ENCODE measurements at regions not wholly inside any gene's neighbourhood (a gene's known extent, or its start where the extent isn't known, plus 50 kb on each side); places are given as distances from the start of the nearest gene placed in this dataset.
"Not testable (repeated sequence)": the region's sequence is repeated elsewhere in the genome, so short reads cannot be mapped to it uniquely, and the experiment has no call there.

GRCh38 chr2:95702471-95702870 lies 110.7 kb downstream of the TRIM43 start:
- no peak overlapping the region for H3K4me2 ChIP-seq (ENCODE audit: insufficient read depth, low read length)
- no peak overlapping the region for H3K4me3 ChIP-seq (ENCODE audit: low read depth in 1 of 2, low read length in 2 of 2)
- H4K20me1 ChIP-seq (ENCODE audit: insufficient read depth, low read length) = no peaks in the 10 kb centered on the region
- DNase-seq = no peak
- no peaks in the 10 kb centered on the region for H3K36me3 ChIP-seq (ENCODE audit: insufficient read depth, low read length)
- H3K79me2 ChIP-seq (ENCODE audit: insufficient read depth, low read length) = no peaks in the 10 kb centered on the region
- H2AFZ ChIP-seq (ENCODE audit: low read depth, low read length) = no peak overlapping the region
- no peak for TF ChIP-seq CTCF (IDR thresholded peaks at IDR 0.05; ENCODE audit: borderline replicate concordance, extremely low read depth, low read length, poor library complexity, severe bottlenecking)
- TF ChIP-seq EZH2 (IDR thresholded peaks at IDR 0.05; ENCODE audit: borderline replicate concordance, low read depth, low read length, severe bottlenecking) = no peak
- H3K27me3 ChIP-seq (ENCODE audit: insufficient read depth, low read length, poor library complexity) = peaks cover 28% of the 10 kb centered on the region
- no peak overlapping the region for H3K27ac ChIP-seq (ENCODE audit: low read length)
- no peaks in the 10 kb centered on the region for H3K9me3 ChIP-seq (ENCODE audit: insufficient read depth, low read length, severe bottlenecking)
- no peak for ATAC-seq (ENCODE audit: insufficient read depth, low read depth)
- H3K4me1 ChIP-seq (ENCODE audit: insufficient read depth, low read length) = no peaks in the 10 kb centered on the region
- no peak overlapping the region for H3K9ac ChIP-seq (ENCODE audit: low read depth, low read length)

GRCh38 chr2:95707161-95707560 lies 115.4 kb downstream of the TRIM43 start:
- not testable (repeated sequence) for H3K4me1 ChIP-seq (ENCODE audit: insufficient read depth, low read length); ATAC-seq (ENCODE audit: insufficient read depth, low read depth); DNase-seq; H4K20me1 ChIP-seq (ENCODE audit: insufficient read depth, low read length); H2AFZ ChIP-seq (ENCODE audit: low read depth, low read length); H3K79me2 ChIP-seq (ENCODE audit: insufficient read depth, low read length); H3K27ac ChIP-seq (ENCODE audit: low read length); H3K9ac ChIP-seq (ENCODE audit: low read depth, low read length); H3K9me3 ChIP-seq (ENCODE audit: insufficient read depth, low read length, severe bottlenecking); H3K36me3 ChIP-seq (ENCODE audit: insufficient read depth, low read length); H3K4me2 ChIP-seq (ENCODE audit: insufficient read depth, low read length); H3K27me3 ChIP-seq (ENCODE audit: insufficient read depth, low read length, poor library complexity); H3K4me3 ChIP-seq (ENCODE audit: low read depth in 1 of 2, low read length in 2 of 2)

- ATAC-seq (ENCODE audit: insufficient read depth, low read depth) = no peak
- H3K4me3 ChIP-seq (ENCODE audit: low read depth in 1 of 2, low read length in 2 of 2) = no peak overlapping the region
- H3K36me3 ChIP-seq (ENCODE audit: insufficient read depth, low read length) = no peaks in the 10 kb centered on the region
- no peaks in the 10 kb centered on the region for H4K20me1 ChIP-seq (ENCODE audit: insufficient read depth, low read length)
- no peaks in the 10 kb centered on the region for H3K9me3 ChIP-seq (ENCODE audit: insufficient read depth, low read length, severe bottlenecking)
- TF ChIP-seq EZH2 (IDR thresholded peaks at IDR 0.05; ENCODE audit: borderline replicate concordance, low read depth, low read length, severe bottlenecking) (no peak), CTCF (IDR thresholded peaks at IDR 0.05; ENCODE audit: borderline replicate concordance, extremely low read depth, low read length, poor library complexity, severe bottlenecking) (no peak)
- DNase-seq = no peak
- H2AFZ ChIP-seq (ENCODE audit: low read depth, low read length) = no peak overlapping the region
- no peaks in the 10 kb centered on the region for H3K4me1 ChIP-seq (ENCODE audit: insufficient read depth, low read length)
- no peak overlapping the region for H3K27ac ChIP-seq (ENCODE audit: low read length)
- no peak overlapping the region for H3K4me2 ChIP-seq (ENCODE audit: insufficient read depth, low read length)
- H3K27me3 ChIP-seq (ENCODE audit: insufficient read depth, low read length, poor library complexity) = peaks cover 4% of the 10 kb centered on the region
- no peaks in the 10 kb centered on the region for H3K79me2 ChIP-seq (ENCODE audit: insufficient read depth, low read length)
- H3K9ac ChIP-seq (ENCODE audit: low read depth, low read length) = no peak overlapping the region
Measured at GRCh38 chr2:95707837-95708236, 116.0 kb downstream of the TRIM43 start.

GRCh38 chr2:95709831-95710230 lies 118.0 kb downstream of the TRIM43 start:
- Histone ChIP-seq H4K20me1 (ENCODE audit: insufficient read depth, low read length) (no peaks in the 10 kb centered on the region), H3K4me1 (ENCODE audit: insufficient read depth, low read length) (no peaks in the 10 kb centered on the region), H3K9ac (ENCODE audit: low read depth, low read length) (no peak overlapping the region), H3K36me3 (ENCODE audit: insufficient read depth, low read length) (no peaks in the 10 kb centered on the region), H3K4me2 (ENCODE audit: insufficient read depth, low read length) (no peak overlapping the region), H2AFZ (ENCODE audit: low read depth, low read length) (no peak overlapping the region), H3K4me3 (ENCODE audit: low read depth in 1 of 2, low read length in 2 of 2) (no peak overlapping the region), H3K27ac (ENCODE audit: low read length) (no peak overlapping the region), H3K27me3 (ENCODE audit: insufficient read depth, low read length, poor library complexity) (peaks cover 4% of the 10 kb centered on the region), H3K79me2 (ENCODE audit: insufficient read depth, low read length) (no peaks in the 10 kb centered on the region), H3K9me3 (ENCODE audit: insufficient read depth, low read length, severe bottlenecking) (no peaks in the 10 kb centered on the region)
- DNase-seq (no peak), ATAC-seq (ENCODE audit: insufficient read depth, low read depth) (no peak)
- TF ChIP-seq CTCF (IDR thresholded peaks at IDR 0.05; ENCODE audit: borderline replicate concordance, extremely low read depth, low read length, poor library complexity, severe bottlenecking) (no peak), EZH2 (IDR thresholded peaks at IDR 0.05; ENCODE audit: borderline replicate concordance, low read depth, low read length, severe bottlenecking) (no peak)

GRCh38 chr2:95713470-95714177 lies 121.8 kb downstream of the TRIM43 start:
- H3K9ac ChIP-seq (ENCODE audit: low read depth, low read length) = not testable (repeated sequence)

GRCh38 chr2:95714398-95714797 lies 122.6 kb downstream of the TRIM43 start:
- H3K27me3 ChIP-seq (ENCODE audit: insufficient read depth, low read length, poor library complexity); H3K36me3 ChIP-seq (ENCODE audit: insufficient read depth, low read length); H3K4me2 ChIP-seq (ENCODE audit: insufficient read depth, low read length); H3K4me3 ChIP-seq (ENCODE audit: low read depth in 1 of 2, low read length in 2 of 2); H4K20me1 ChIP-seq (ENCODE audit: insufficient read depth, low read length); H3K79me2 ChIP-seq (ENCODE audit: insufficient read depth, low read length); H3K4me1 ChIP-seq (ENCODE audit: insufficient read depth, low read length); H3K9ac ChIP-seq (ENCODE audit: low read depth, low read length); H2AFZ ChIP-seq (ENCODE audit: low read depth, low read length); H3K27ac ChIP-seq (ENCODE audit: low read length); ATAC-seq (ENCODE audit: insufficient read depth, low read depth); DNase-seq; H3K9me3 ChIP-seq (ENCODE audit: insufficient read depth, low read length, severe bottlenecking): not testable (repeated sequence)

More at GRCh38 chr2:95713470-95714177, 121.8 kb downstream of the TRIM43 start:
- H3K79me2 ChIP-seq (ENCODE audit: insufficient read depth, low read length); H3K4me2 ChIP-seq (ENCODE audit: insufficient read depth, low read length); H3K36me3 ChIP-seq (ENCODE audit: insufficient read depth, low read length); H3K4me1 ChIP-seq (ENCODE audit: insufficient read depth, low read length); ATAC-seq (ENCODE audit: insufficient read depth, low read depth); DNase-seq; H3K9me3 ChIP-seq (ENCODE audit: insufficient read depth, low read length, severe bottlenecking); H3K27me3 ChIP-seq (ENCODE audit: insufficient read depth, low read length, poor library complexity); H3K4me3 ChIP-seq (ENCODE audit: low read depth in 1 of 2, low read length in 2 of 2); H2AFZ ChIP-seq (ENCODE audit: low read depth, low read length); H4K20me1 ChIP-seq (ENCODE audit: insufficient read depth, low read length); H3K27ac ChIP-seq (ENCODE audit: low read length): not testable (repeated sequence)

Data from DND-41 (cell line).